BLaER1 treated with 17β-estradiol and CSF1 and Interleukin-3, amounts not matched to agents 10 nM and 100 nM (cell line): ENCODE measurements at regions not wholly inside any gene's neighbourhood (a gene's known extent, or its start where the extent isn't known, plus 50 kb on each side); places are given as distances from the start of the nearest gene placed in this dataset.

ENCODE experiments used
- H3K27ac ChIP-seq, 11 experiments: shearing (Covaris generic); formaldehyde crosslinking; 2 replicates each; pipeline ENCODE4 v1.8.1; 2022
- H3K27me3 ChIP-seq, 11 experiments: shearing (Covaris generic); formaldehyde crosslinking; 2 replicates each; pipeline ENCODE4 v1.8.1; 2022
- H3K36me3 ChIP-seq, 11 experiments: shearing (Covaris generic); formaldehyde crosslinking; 2 replicates each; pipeline ENCODE4 v1.8.1; 2022
- H3K4me1 ChIP-seq, 10 experiments: shearing (Covaris generic); formaldehyde crosslinking; 2 replicates each; pipeline ENCODE4 v1.8.1; 2022
- H3K4me2 ChIP-seq, 11 experiments: shearing (Covaris generic); formaldehyde crosslinking; 2 replicates each; pipeline ENCODE4 v1.8.1; 2022
- H3K4me3 ChIP-seq, 10 experiments: shearing (Covaris generic); formaldehyde crosslinking; 2 replicates each; pipeline ENCODE4 v1.8.1; 2022
- H3K9ac ChIP-seq, 11 experiments: shearing (Covaris generic); formaldehyde crosslinking; 2 replicates each; pipeline ENCODE4 v1.8.1; 2022
- H3K9me3 ChIP-seq, 11 experiments: shearing (Covaris generic); formaldehyde crosslinking; replicated peaks in 1 of 11; 2 replicates each; pipeline ENCODE4 v1.8.1; 2022
- H4K20me1 ChIP-seq, 11 experiments: shearing (Covaris generic); formaldehyde crosslinking; 2 replicates each; pipeline ENCODE4 v1.8.1; 2022
- Cebpa-rat ChIP-seq, 11 experiments: shearing (Covaris generic); IDR thresholded peaks; 2 replicates each; pipeline ENCODE4 v1.8.1; 2022

GRCh38 chrX:95878874-95879273, 805.8 kb upstream of the DIAPH2 start:
- Histone ChIP-seq H3K4me1 (no peaks in the 10 kb centered on the region), H4K20me1 (no peaks in the 10 kb centered on the region), H3K36me3 (no peaks in the 10 kb centered on the region), H3K27ac (no peak overlapping the region), H3K9ac (no peak overlapping the region), H3K9me3 (peaks cover 0 to 13% (median 0%) of the 10 kb centered on the region in 11 experiments; a peak in 1 of 22 replicates), H3K4me3 (no peak overlapping the region), H3K4me2 (no peak overlapping the region), H3K27me3 (peaks cover 14 to 84% (median 69%) of the 10 kb centered on the region in 11 experiments; a peak in 19 of 22 replicates)
- no peak for TF ChIP-seq Cebpa-rat (IDR thresholded peaks at IDR 0.05)

- Histone ChIP-seq H3K36me3 (no peaks in the 10 kb centered on the region), H3K4me3 (no peak overlapping the region), H3K27ac (no peak overlapping the region), H3K4me2 (no peak overlapping the region), H3K9me3 (no peaks in the 10 kb centered on the region), H4K20me1 (no peaks in the 10 kb centered on the region; a peak in 1 of 22 replicates), H3K27me3 (peaks cover 39 to 100% (median 86%) of the 10 kb centered on the region in 11 experiments; a peak in 21 of 22 replicates), H3K4me1 (no peaks in the 10 kb centered on the region), H3K9ac (no peak overlapping the region)
- TF ChIP-seq Cebpa-rat (IDR thresholded peaks at IDR 0.05) = no peak
Observed at GRCh38 chrX:95884186-95884585, 800.5 kb upstream of the DIAPH2 start.

GRCh38 chrX:95885074-95885473, 799.6 kb upstream of the DIAPH2 start:
- H3K27me3 ChIP-seq = peaks cover 40 to 100% (median 88%) of the 10 kb centered on the region in 11 experiments; a peak in 21 of 22 replicates
- no peak for TF ChIP-seq Cebpa-rat (IDR thresholded peaks at IDR 0.05)
- H3K4me2 ChIP-seq = no peak overlapping the region
- H3K4me1 ChIP-seq = no peaks in the 10 kb centered on the region
- no peak overlapping the region for H3K9ac ChIP-seq
- no peaks in the 10 kb centered on the region for H3K9me3 ChIP-seq
- no peak overlapping the region for H3K27ac ChIP-seq
- H3K36me3 ChIP-seq = no peaks in the 10 kb centered on the region
- H4K20me1 ChIP-seq = no peaks in the 10 kb centered on the region; a peak in 1 of 22 replicates
- H3K4me3 ChIP-seq = no peak overlapping the region

GRCh38 chrX:95889279-95889678, 795.4 kb upstream of the DIAPH2 start:
- Histone ChIP-seq H3K36me3 (no peaks in the 10 kb centered on the region), H3K4me3 (no peak overlapping the region), H3K27ac (no peak overlapping the region), H3K4me2 (no peak overlapping the region), H3K4me1 (no peaks in the 10 kb centered on the region), H3K27me3 (peaks cover 48 to 100% (median 96%) of the 10 kb centered on the region in 11 experiments), H3K9ac (no peak overlapping the region), H3K9me3 (no peaks in the 10 kb centered on the region), H4K20me1 (no peaks in the 10 kb centered on the region; a peak in 1 of 22 replicates)
- TF ChIP-seq Cebpa-rat (IDR thresholded peaks at IDR 0.05) = no peak

- no peak for TF ChIP-seq Cebpa-rat (IDR thresholded peaks at IDR 0.05)
- no peaks in the 10 kb centered on the region for H3K9me3 ChIP-seq
- H3K4me1 ChIP-seq = no peaks in the 10 kb centered on the region
- H3K9ac ChIP-seq = no peak overlapping the region
- H3K4me2 ChIP-seq = no peak overlapping the region
- H3K27me3 ChIP-seq = peaks cover 55 to 99% (median 94%) of the 10 kb centered on the region in 11 experiments
- H3K36me3 ChIP-seq = no peaks in the 10 kb centered on the region
- no peak overlapping the region for H3K27ac ChIP-seq
- no peak overlapping the region for H3K4me3 ChIP-seq
- H4K20me1 ChIP-seq = no peaks in the 10 kb centered on the region
Observed at GRCh38 chrX:95893636-95894035, 791.0 kb upstream of the DIAPH2 start.

- H4K20me1 ChIP-seq = no peaks in the 10 kb centered on the region; a peak in 1 of 22 replicates
- H3K27me3 ChIP-seq = peaks cover 83 to 100% (median 94%) of the 10 kb centered on the region in 11 experiments
- 0 out of 20 replicates have a peak, but pooled peaks cover 0 to 3% (median 0%) of the 10 kb centered on the region in 10 experiments for H3K4me1 ChIP-seq
- H3K9ac ChIP-seq = no peak overlapping the region
- no peak for TF ChIP-seq Cebpa-rat (IDR thresholded peaks at IDR 0.05)
- peaks cover 0 to 7% (median 0%) of the 10 kb centered on the region in 11 experiments; a peak in 4 of 22 replicates for H3K9me3 ChIP-seq
- H3K27ac ChIP-seq = no peak overlapping the region
- no peaks in the 10 kb centered on the region for H3K36me3 ChIP-seq
- no peak overlapping the region for H3K4me2 ChIP-seq
- H3K4me3 ChIP-seq = no peak overlapping the region
Observed at GRCh38 chrX:95903490-95903889, 781.2 kb upstream of the DIAPH2 start.

- Histone ChIP-seq H3K4me1 (0 out of 20 replicates have a peak, but pooled peaks cover 0 to 3% (median 0%) of the 10 kb centered on the region in 10 experiments), H3K9me3 (peaks cover 0 to 6% (median 0%) of the 10 kb centered on the region in 11 experiments; a peak in 4 of 22 replicates), H3K27ac (no peak overlapping the region), H3K36me3 (no peaks in the 10 kb centered on the region), H4K20me1 (no peaks in the 10 kb centered on the region; a peak in 1 of 22 replicates), H3K9ac (no peak overlapping the region), H3K4me3 (no peak overlapping the region), H3K4me2 (no peak overlapping the region), H3K27me3 (peaks cover 82 to 100% (median 94%) of the 10 kb centered on the region in 11 experiments)
- TF ChIP-seq Cebpa-rat (IDR thresholded peaks at IDR 0.05) = no peak
Observed at GRCh38 chrX:95903975-95904374, 780.7 kb upstream of the DIAPH2 start.

GRCh38 chrX:95907081-95907480, 777.6 kb upstream of the DIAPH2 start:
- peaks cover 69 to 100% (median 90%) of the 10 kb centered on the region in 11 experiments for H3K27me3 ChIP-seq
- 0 out of 20 replicates have a peak, but pooled peaks cover 0 to 3% (median 0%) of the 10 kb centered on the region in 10 experiments for H3K4me1 ChIP-seq
- H3K36me3 ChIP-seq = no peaks in the 10 kb centered on the region
- no peak overlapping the region for H3K4me3 ChIP-seq
- H4K20me1 ChIP-seq = no peaks in the 10 kb centered on the region; a peak in 2 of 22 replicates
- peak overlapping the region in 6 of 11 experiments; percentile 0 to 22 (median 16); a peak in 2 of 22 replicates for H3K4me2 ChIP-seq
- H3K27ac ChIP-seq = no peak overlapping the region
- H3K9me3 ChIP-seq = no peaks in the 10 kb centered on the region
- no peak for TF ChIP-seq Cebpa-rat (IDR thresholded peaks at IDR 0.05)
- H3K9ac ChIP-seq = no peak overlapping the region

GRCh38 chrX:95911062-95911461, 773.6 kb upstream of the DIAPH2 start:
- H3K4me2 ChIP-seq = no peak overlapping the region
- H3K36me3 ChIP-seq = no peaks in the 10 kb centered on the region
- H3K4me3 ChIP-seq = no peak overlapping the region
- TF ChIP-seq Cebpa-rat (IDR thresholded peaks at IDR 0.05) = no peak
- H3K27me3 ChIP-seq = peaks cover 42 to 98% (median 80%) of the 10 kb centered on the region in 11 experiments
- 0 out of 20 replicates have a peak, but pooled peaks cover 0 to 3% (median 0%) of the 10 kb centered on the region in 10 experiments for H3K4me1 ChIP-seq
- H3K27ac ChIP-seq = no peak overlapping the region
- H3K9ac ChIP-seq = no peak overlapping the region
- no peaks in the 10 kb centered on the region; a peak in 1 of 22 replicates for H4K20me1 ChIP-seq
- no peaks in the 10 kb centered on the region for H3K9me3 ChIP-seq

- H3K4me3 ChIP-seq = no peak overlapping the region
- H3K27ac ChIP-seq = no peak overlapping the region
- no peak for TF ChIP-seq Cebpa-rat (IDR thresholded peaks at IDR 0.05)
- H3K4me2 ChIP-seq = no peak overlapping the region
- no peak overlapping the region for H3K9ac ChIP-seq
- H4K20me1 ChIP-seq = no peaks in the 10 kb centered on the region; a peak in 1 of 22 replicates
- no peaks in the 10 kb centered on the region for H3K9me3 ChIP-seq
- no peaks in the 10 kb centered on the region for H3K36me3 ChIP-seq
- H3K27me3 ChIP-seq = peaks cover 57 to 97% (median 85%) of the 10 kb centered on the region in 11 experiments
- H3K4me1 ChIP-seq = peaks cover 0 to 11% (median 6%) of the 10 kb centered on the region in 10 experiments; a peak in 8 of 20 replicates
Observed at GRCh38 chrX:95919605-95920004, 765.0 kb upstream of the DIAPH2 start.
